H1 (cell line): ENCODE measurements at regions not wholly inside any gene's neighbourhood (a gene's known extent, or its start where the extent isn't known, plus 50 kb on each side); places are given as distances from the start of the nearest gene placed in this dataset.

Experiments
- BRCA1 ChIP-seq: IDR thresholded peaks from 2 replicates; pipeline ENCODE4 v1.6.1; 2012; ENCODE audit warnings: low read depth, low read length, improper control_type of control experiment
- CHD2 ChIP-seq: IDR thresholded peaks from 2 replicates; pipeline ENCODE4 v1.6.1; 2012; ENCODE audit warnings: low read length, improper control_type of control experiment
- CTCF ChIP-seq, 3 experiments: IDR thresholded peaks; 1 replicate in 2 of 3; 2 replicates in 1 of 3; pipeline versions ENCODE4 v1.5.1 to v1.6.1; 2011; ENCODE audit warnings: low read length in 3 of 3, mild to moderate bottlenecking in 3 of 3, inconsistent platforms in 2 of 3, low read depth in 1 of 3, moderate library complexity in 1 of 3; ENCODE audit not compliant: insufficient read depth in 1 of 3; ENCODE audit errors: control extremely low read depth in 1 of 3
- EP300 ChIP-seq, 2 experiments: IDR thresholded peaks; 1 replicate in 1 of 2; 2 replicates in 1 of 2; pipeline ENCODE4 v1.6.1; 2011 to 2012; ENCODE audit warnings: low read depth in 2 of 2, low read length in 2 of 2, mild to moderate bottlenecking in 2 of 2, borderline replicate concordance in 1 of 2, inconsistent platforms in 1 of 2, moderate library complexity in 1 of 2
- EZH2 ChIP-seq: fragments of 200-600 bp; sonication (generic); IDR thresholded peaks from 2 replicates; pipeline ENCODE4 v1.7.1; 2012; ENCODE audit warnings: low read depth, mild to moderate bottlenecking, moderate library complexity, low read length, inconsistent platforms; ENCODE audit not compliant: severe bottlenecking
- HDAC6 ChIP-seq: IDR thresholded peaks from one replicate; pipeline ENCODE4 v1.7.1; 2012; ENCODE audit warnings: low read depth, mild to moderate bottlenecking, inconsistent platforms, low read length, moderate library complexity
- MAFK ChIP-seq: IDR thresholded peaks from 2 replicates; pipeline ENCODE4 v1.6.1; 2012; ENCODE audit warnings: low read depth, mild to moderate bottlenecking, improper control_type of control experiment, low read length
- POLR2A ChIP-seq, 2 experiments: IDR thresholded peaks; 1 replicate in 1 of 2; 2 replicates in 1 of 2; pipeline ENCODE4 v1.6.1; 2011; ENCODE audit warnings: low read depth in 2 of 2, low read length in 2 of 2, mild to moderate bottlenecking in 2 of 2; ENCODE audit errors: control extremely low read depth in 1 of 2
- TBP ChIP-seq: IDR thresholded peaks from 2 replicates; pipeline ENCODE4 v1.6.1; 2011; ENCODE audit warnings: low read depth, low read length, improper control_type of control experiment
- USF2 ChIP-seq: IDR thresholded peaks from 2 replicates; pipeline ENCODE4 v1.6.1; 2011; ENCODE audit warnings: low read length, improper control_type of control experiment
- YY1 ChIP-seq: IDR thresholded peaks from 2 replicates; pipeline ENCODE4 v1.6.1; 2011; ENCODE audit warnings: low read depth, mild to moderate bottlenecking, low read length

DNA sequence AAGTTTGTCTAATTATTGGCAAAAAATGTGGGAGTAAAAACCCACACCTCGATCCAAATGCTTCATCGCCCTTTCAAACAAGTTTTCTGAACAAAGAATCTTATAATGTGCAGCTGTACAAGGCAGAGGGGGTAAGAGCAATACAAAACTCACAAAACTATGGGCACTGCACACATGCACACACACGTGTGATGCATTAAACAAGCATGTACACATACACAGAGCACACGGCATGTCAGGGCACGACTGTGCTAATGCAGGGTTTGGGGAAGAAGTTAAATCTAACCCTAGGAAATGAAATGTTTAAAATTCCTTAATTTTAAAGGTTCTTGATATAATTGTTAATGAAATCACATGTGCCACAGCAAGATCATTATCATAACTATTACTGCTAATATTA, 264.0 kb downstream of the SEC16B start:
- TF ChIP-seq CTCF (IDR thresholded peaks at IDR 0.05; ENCODE audit: control extremely low read depth in 1 of 3, insufficient read depth in 1 of 3, low read depth in 1 of 3, low read length in 3 of 3) (no peak), BRCA1 (no peak), USF2 (no peak), MAFK (no peak), POLR2A (IDR thresholded peaks at IDR 0.05; ENCODE audit: control extremely low read depth in 1 of 2, low read depth in 2 of 2, low read length in 2 of 2) (no peak), TBP (no peak), EP300 (IDR thresholded peaks at IDR 0.05; ENCODE audit: borderline replicate concordance in 1 of 2, low read depth in 2 of 2, low read length in 2 of 2) (no peak), HDAC6 (no peak), EZH2 (no peak), CHD2 (no peak), YY1 (no peak)
